H1 (cell line): ENCODE measurements at regions not wholly inside any gene's neighbourhood (a gene's known extent, or its start where the extent isn't known, plus 50 kb on each side); places are given as distances from the start of the nearest gene placed in this dataset.

Experiments used
- CBX5 ChIP-seq: fragments of 300-800, 300-1000 bp; sonication (generic); IDR thresholded peaks from 2 replicates; pipeline ENCODE4 v1.7.1; 2016; ENCODE audit warnings: antibody characterized with exemption, low read length, low read depth
- CBX8 ChIP-seq: fragments of 300-800, 300-1000 bp; sonication (generic); IDR thresholded peaks from 2 replicates; pipeline ENCODE4 v1.7.1; 2016; ENCODE audit warnings: low read depth, low read length, borderline replicate concordance
- CREB1 ChIP-seq: IDR thresholded peaks from 2 replicates; pipeline ENCODE4 v1.6.1; 2012; ENCODE audit warnings: inconsistent platforms
- EZH2 ChIP-seq: fragments of 200-600 bp; sonication (generic); IDR thresholded peaks from 2 replicates; pipeline ENCODE4 v1.7.1; 2012; ENCODE audit warnings: low read depth, mild to moderate bottlenecking, moderate library complexity, low read length, inconsistent platforms; ENCODE audit not compliant: severe bottlenecking
- KDM5A ChIP-seq: fragments of 200-600 bp; IDR thresholded peaks from 2 replicates; pipeline ENCODE4 v1.7.1; 2012; ENCODE audit warnings: mild to moderate bottlenecking, low read length, inconsistent platforms, mixed read lengths
- MAX ChIP-seq: IDR thresholded peaks from 2 replicates; pipeline ENCODE4 v1.6.1; 2012; ENCODE audit warnings: inconsistent platforms
- NANOG ChIP-seq: IDR thresholded peaks from 2 replicates; pipeline ENCODE4 v1.6.1; 2011; ENCODE audit warnings: low read length, low read depth, mild to moderate bottlenecking, inconsistent platforms; ENCODE audit not compliant: insufficient read depth, poor library complexity, severe bottlenecking
- POLR2A ChIP-seq, 2 experiments: IDR thresholded peaks; 1 replicate in 1 of 2; 2 replicates in 1 of 2; pipeline ENCODE4 v1.6.1; 2011; ENCODE audit warnings: low read depth in 2 of 2, low read length in 2 of 2, mild to moderate bottlenecking in 2 of 2; ENCODE audit errors: control extremely low read depth in 1 of 2
- RFX5 ChIP-seq: IDR thresholded peaks from 2 replicates; pipeline ENCODE4 v1.6.1; 2011; ENCODE audit warnings: low read depth, low read length, improper control_type of control experiment, borderline replicate concordance
- RNF2 ChIP-seq: fragments of 200-900, 300-1000 bp; sonication (generic); IDR thresholded peaks from 2 replicates; pipeline ENCODE4 v1.7.1; 2016; ENCODE audit warnings: borderline replicate concordance, low read depth, mild to moderate bottlenecking, antibody characterized with exemption, low read length; ENCODE audit not compliant: poor library complexity, severe bottlenecking; ENCODE audit errors: missing control alignments
- TCF12 ChIP-seq: IDR thresholded peaks from 2 replicates; pipeline ENCODE4 v1.6.1; 2011; ENCODE audit warnings: low read depth, mild to moderate bottlenecking, low read length
- TF ChIP-seq, protein P1 (sequence below), 3 experiments: IDR thresholded peaks; 1 replicate in 2 of 3; 2 replicates in 1 of 3; pipeline versions ENCODE4 v1.5.1 to v1.6.1; 2011; ENCODE audit warnings: low read length in 3 of 3, mild to moderate bottlenecking in 3 of 3, inconsistent platforms in 2 of 3, low read depth in 1 of 3, moderate library complexity in 1 of 3; ENCODE audit not compliant: insufficient read depth in 1 of 3; ENCODE audit errors: control extremely low read depth in 1 of 3

DNA sequence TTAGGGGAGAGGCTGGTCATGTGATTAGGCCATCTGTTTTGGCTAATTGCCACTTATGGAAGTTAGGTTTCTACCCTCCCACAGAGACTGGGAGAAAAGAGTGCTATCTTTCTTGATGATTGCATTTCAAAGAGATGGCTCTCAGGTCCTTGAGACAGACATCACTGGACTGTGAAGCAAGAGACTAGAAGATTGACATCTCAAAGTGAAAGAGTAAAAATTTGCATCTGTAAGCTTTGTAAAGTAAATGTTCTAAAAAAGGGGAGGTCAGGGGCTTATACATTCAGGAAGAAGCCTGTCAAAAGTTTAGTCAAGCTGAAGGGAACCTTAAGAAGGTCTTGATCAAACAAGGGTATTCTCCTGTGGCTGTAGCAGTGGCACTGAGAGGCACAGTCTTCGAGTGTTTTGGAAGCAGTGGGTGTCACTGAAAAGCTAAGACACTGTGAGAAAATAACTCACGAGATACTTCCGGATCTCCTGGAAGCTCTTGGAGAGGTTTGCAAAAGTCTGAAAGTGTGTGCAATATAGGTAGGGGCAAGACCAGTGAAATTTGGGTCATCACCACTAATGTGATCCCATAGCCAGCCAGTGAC, 342.1 kb downstream of the PHF14 start:
- TF ChIP-seq POLR2A (IDR thresholded peaks at IDR 0.05; ENCODE audit: control extremely low read depth in 1 of 2, low read depth in 2 of 2, low read length in 2 of 2), result no peak
- TF ChIP-seq CBX5, result no peak
- no peak for TF ChIP-seq EZH2
- TF ChIP-seq CREB1, result no peak
- TF ChIP-seq, protein P1, sequence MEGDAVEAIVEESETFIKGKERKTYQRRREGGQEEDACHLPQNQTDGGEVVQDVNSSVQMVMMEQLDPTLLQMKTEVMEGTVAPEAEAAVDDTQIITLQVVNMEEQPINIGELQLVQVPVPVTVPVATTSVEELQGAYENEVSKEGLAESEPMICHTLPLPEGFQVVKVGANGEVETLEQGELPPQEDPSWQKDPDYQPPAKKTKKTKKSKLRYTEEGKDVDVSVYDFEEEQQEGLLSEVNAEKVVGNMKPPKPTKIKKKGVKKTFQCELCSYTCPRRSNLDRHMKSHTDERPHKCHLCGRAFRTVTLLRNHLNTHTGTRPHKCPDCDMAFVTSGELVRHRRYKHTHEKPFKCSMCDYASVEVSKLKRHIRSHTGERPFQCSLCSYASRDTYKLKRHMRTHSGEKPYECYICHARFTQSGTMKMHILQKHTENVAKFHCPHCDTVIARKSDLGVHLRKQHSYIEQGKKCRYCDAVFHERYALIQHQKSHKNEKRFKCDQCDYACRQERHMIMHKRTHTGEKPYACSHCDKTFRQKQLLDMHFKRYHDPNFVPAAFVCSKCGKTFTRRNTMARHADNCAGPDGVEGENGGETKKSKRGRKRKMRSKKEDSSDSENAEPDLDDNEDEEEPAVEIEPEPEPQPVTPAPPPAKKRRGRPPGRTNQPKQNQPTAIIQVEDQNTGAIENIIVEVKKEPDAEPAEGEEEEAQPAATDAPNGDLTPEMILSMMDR (IDR thresholded peaks at IDR 0.05; ENCODE audit: control extremely low read depth in 1 of 3, insufficient read depth in 1 of 3, low read depth in 1 of 3, low read length in 3 of 3), result no peak
- TF ChIP-seq RFX5, result no peak
- no peak for TF ChIP-seq KDM5A
- no peak for TF ChIP-seq TCF12
- no peak for TF ChIP-seq RNF2
- no peak for TF ChIP-seq CBX8
- no peak for TF ChIP-seq NANOG
- no peak for TF ChIP-seq MAX
